ENCODE measurements at regions not wholly inside any gene's neighbourhood (a gene's known extent, or its start where the extent isn't known, plus 50 kb on each side); places are given as distances from the start of the nearest gene placed in this dataset.

DNA sequence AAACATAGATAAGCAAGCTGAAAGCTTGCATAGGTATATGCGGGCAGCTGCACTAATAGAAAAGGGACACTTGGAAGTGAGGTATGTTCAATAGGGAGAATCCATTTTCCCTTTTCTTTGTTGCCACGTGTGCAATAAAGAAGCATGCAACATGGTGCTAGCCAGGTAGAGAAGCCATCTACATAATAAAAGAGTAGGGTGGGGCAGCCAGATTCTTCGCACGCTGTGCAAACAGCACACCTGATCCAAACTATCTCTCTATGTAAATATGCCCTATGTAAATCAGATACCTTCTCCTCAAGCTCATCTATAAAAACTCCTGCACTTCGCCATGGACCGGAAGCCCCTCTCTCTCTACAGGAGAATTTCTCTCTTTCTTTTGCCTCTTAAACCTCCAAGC is 91.9 kb upstream of the C9orf72 start (continued):
- TF ChIP-seq CEBPB (IDR thresholded peaks at IDR 0.05; ENCODE audit: low read depth, low read length), result no peak
- TF ChIP-seq CHD1 (IDR thresholded peaks at IDR 0.05; ENCODE audit: low read depth, low read length), result no peak
- TF ChIP-seq, protein P1, sequence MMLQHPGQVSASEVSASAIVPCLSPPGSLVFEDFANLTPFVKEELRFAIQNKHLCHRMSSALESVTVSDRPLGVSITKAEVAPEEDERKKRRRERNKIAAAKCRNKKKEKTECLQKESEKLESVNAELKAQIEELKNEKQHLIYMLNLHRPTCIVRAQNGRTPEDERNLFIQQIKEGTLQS (IDR thresholded peaks at IDR 0.05; ENCODE audit: insufficient read depth, low read depth, low read length), result no peak
- TF ChIP-seq ASH2L (IDR thresholded peaks at IDR 0.05; ENCODE audit: low read length), result no peak
- TF ChIP-seq SAP30 (IDR thresholded peaks at IDR 0.05; ENCODE audit: insufficient read depth, insufficient replicate concordance, low read length), result no peak
- no peak for TF ChIP-seq NRF1 (IDR thresholded peaks at IDR 0.05; ENCODE audit: low read depth, low read length)
- TF ChIP-seq SP4 (IDR thresholded peaks at IDR 0.05; ENCODE audit: low read length), result no peak
- no peak for TF ChIP-seq TBP (IDR thresholded peaks at IDR 0.05; ENCODE audit: low read depth, low read length)
- no peak for TF ChIP-seq RBBP5 (IDR thresholded peaks at IDR 0.05; ENCODE audit: borderline replicate concordance, low read depth, low read length)
- TF ChIP-seq, protein P2, sequence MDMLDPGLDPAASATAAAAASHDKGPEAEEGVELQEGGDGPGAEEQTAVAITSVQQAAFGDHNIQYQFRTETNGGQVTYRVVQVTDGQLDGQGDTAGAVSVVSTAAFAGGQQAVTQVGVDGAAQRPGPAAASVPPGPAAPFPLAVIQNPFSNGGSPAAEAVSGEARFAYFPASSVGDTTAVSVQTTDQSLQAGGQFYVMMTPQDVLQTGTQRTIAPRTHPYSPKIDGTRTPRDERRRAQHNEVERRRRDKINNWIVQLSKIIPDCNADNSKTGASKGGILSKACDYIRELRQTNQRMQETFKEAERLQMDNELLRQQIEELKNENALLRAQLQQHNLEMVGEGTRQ (IDR thresholded peaks at IDR 0.05; ENCODE audit: low read length), result no peak
